ENCODE measurements at regions not wholly inside any gene's neighbourhood (a gene's known extent, or its start where the extent isn't known, plus 50 kb on each side); places are given as distances from the start of the nearest gene placed in this dataset.

GRCh38 chr11:26063915-26064314 lies 268.0 kb upstream of the ANO3 start:
- DNase-seq, result no peak

GRCh38 chr11:26065944-26066343 lies 266.0 kb upstream of the ANO3 start:
- DNase-seq, result no peak

GRCh38 chr11:26070714-26071380 lies 261.1 kb upstream of the ANO3 start:
- DNase-seq, result no peak

GRCh38 chr11:26072614-26073153 lies 259.2 kb upstream of the ANO3 start:
- no peak for DNase-seq

GRCh38 chr11:26073646-26074045 lies 258.3 kb upstream of the ANO3 start:
- no peak for DNase-seq

GRCh38 chr11:26076233-26076990 lies 255.5 kb upstream of the ANO3 start:
- no peak for DNase-seq

- no peak for DNase-seq
Measured at GRCh38 chr11:26078231-26078821, 253.6 kb upstream of the ANO3 start.

GRCh38 chr11:26084313-26084712 lies 247.6 kb upstream of the ANO3 start:
- DNase-seq, result no peak

- no peak for DNase-seq
Measured at GRCh38 chr11:26086028-26086427, 245.9 kb upstream of the ANO3 start.

- DNase-seq, result no peak
Measured at GRCh38 chr11:26087120-26087935, 244.6 kb upstream of the ANO3 start.

- no peak for DNase-seq
Measured at GRCh38 chr11:26088391-26088790, 243.5 kb upstream of the ANO3 start.

- DNase-seq, result no peak
Measured at GRCh38 chr11:26090651-26091050, 241.3 kb upstream of the ANO3 start.

- no peak for DNase-seq
Measured at GRCh38 chr11:26093206-26093605, 238.7 kb upstream of the ANO3 start.

- no peak for DNase-seq
Measured at GRCh38 chr11:26095340-26095739, 236.6 kb upstream of the ANO3 start.

- DNase-seq, result no peak
Measured at GRCh38 chr11:26096451-26096850, 235.5 kb upstream of the ANO3 start.

- DNase-seq, result no peak
Measured at GRCh38 chr11:26102325-26102724, 229.6 kb upstream of the ANO3 start.

- DNase-seq, result no peak
Measured at GRCh38 chr11:26105762-26106423, 226.0 kb upstream of the ANO3 start.

GRCh38 chr11:26106726-26107125 lies 225.2 kb upstream of the ANO3 start:
- DNase-seq, result no peak

GRCh38 chr11:26109658-26110368 lies 222.1 kb upstream of the ANO3 start:
- DNase-seq, result no peak

GRCh38 chr11:26112264-26112663 lies 219.7 kb upstream of the ANO3 start:
- no peak for DNase-seq

- DNase-seq, result no peak
Measured at GRCh38 chr11:26121466-26121865, 210.5 kb upstream of the ANO3 start.

- DNase-seq, result no peak
Measured at GRCh38 chr11:26126741-26127140, 205.2 kb upstream of the ANO3 start.
